Urinary bladder (tissue), 3 donors: ENCODE measurements at regions not wholly inside any gene's neighbourhood (a gene's known extent, or its start where the extent isn't known, plus 50 kb on each side); places are given as distances from the start of the nearest gene placed in this dataset.

Source experiments
- DNase-seq: peaks from one replicate; pipeline ENCODE4 v3.0.0-alpha.2; 2015; ENCODE audit errors: extremely low spot score
- H3K27ac ChIP-seq: one replicate; pipeline ENCODE4 v1.5.1; 2013; ENCODE audit warnings: low read depth, mild to moderate bottlenecking, moderate library complexity
- H3K36me3 ChIP-seq: one replicate; pipeline ENCODE4 v1.6.1; 2013; ENCODE audit warnings: mild to moderate bottlenecking, moderate library complexity; ENCODE audit not compliant: insufficient read depth
- H3K4me1 ChIP-seq: one replicate; pipeline ENCODE4 v1.6.1; 2013; ENCODE audit warnings: mild to moderate bottlenecking, moderate library complexity; ENCODE audit not compliant: insufficient read depth
- H3K4me3 ChIP-seq: one replicate; pipeline ENCODE4 v1.5.1; 2013; ENCODE audit warnings: low read depth, low read length
- WGBS: extraction: QIAGEN DNeasy Blood & Tissue Kit; methylation state at CpG from one replicate; pipeline ENCODE4 v1.1.7; 2013; 5-methylcytosine and 5-hydroxymethylcytosine counted together
- donor health status: healthy with polysubstance abuse.
- donor health status: healthy.

DNA sequence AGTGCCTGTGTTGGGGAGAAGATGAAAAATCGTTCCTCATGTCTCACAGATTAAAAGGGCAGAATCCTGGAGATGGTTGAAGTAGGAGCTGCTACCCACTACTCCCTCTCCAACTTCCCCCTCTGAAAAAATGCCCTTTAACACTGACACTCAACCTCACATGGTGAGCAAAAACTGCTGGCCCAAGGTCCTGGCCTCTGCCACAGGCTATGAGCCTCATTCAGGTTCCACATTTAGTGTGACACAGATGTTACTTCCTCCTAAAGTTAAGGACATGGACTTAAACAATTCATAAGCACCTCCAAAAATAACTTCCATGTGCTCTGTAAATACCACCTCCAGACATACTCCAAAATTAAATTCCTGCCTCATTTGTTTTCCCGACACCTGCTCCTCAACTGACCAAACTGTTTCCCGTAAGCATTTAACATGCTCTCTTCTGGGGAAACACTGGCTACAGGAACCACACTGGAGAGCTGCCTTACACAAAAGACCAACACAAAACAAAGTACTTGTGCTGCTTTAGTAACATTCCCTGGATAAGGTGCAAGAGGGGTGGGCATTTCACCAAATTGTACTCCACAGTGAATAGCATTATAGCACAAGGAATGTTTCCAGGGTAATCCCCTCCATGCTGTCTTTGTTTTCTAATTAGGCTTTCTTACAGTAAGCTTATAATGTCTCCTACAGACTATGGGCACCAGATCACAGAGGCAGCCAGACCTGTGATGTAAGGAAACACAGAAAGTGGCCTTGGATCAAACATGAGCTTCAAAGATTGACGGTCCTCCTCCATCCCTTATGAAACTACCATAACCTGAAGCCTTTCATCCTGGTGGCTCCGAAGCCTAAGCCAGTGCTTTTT, 57.0 kb downstream of the PHLDA1 start:
- H3K36me3 ChIP-seq: no peaks in the 10 kb centered on the region
- H3K27ac ChIP-seq: no peak overlapping the region
- no peaks in the 10 kb centered on the region for H3K4me1 ChIP-seq
- DNase-seq: no peak
- WGBS: 86% methylated on average over 5 of the region's 5 CpGs
- no peak overlapping the region for H3K4me3 ChIP-seq

DNA sequence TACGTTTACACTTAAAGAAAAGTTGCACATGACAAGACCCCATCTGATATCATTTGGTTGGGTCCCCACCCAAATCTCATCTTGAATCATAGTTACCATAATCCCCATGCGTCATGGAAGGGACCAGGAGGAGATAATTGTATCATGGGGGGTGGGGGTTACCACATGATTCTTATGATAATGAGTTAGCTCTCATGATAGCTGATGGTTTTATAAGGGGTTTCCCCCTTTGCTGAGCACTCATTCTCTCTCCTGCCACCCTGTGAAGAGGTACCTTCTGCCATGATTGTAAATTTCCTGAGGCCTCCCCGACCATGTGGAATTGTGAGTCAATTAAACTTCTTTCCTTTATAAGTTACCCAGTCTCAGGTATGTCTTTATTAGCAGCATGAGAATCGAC, 60.3 kb downstream of the PHLDA1 start:
- no peaks in the 10 kb centered on the region for H3K4me1 ChIP-seq
- DNase-seq: no peak
- no peaks in the 10 kb centered on the region for H3K36me3 ChIP-seq
- H3K4me3 ChIP-seq: no peak overlapping the region
- WGBS: 92% methylated on average over 4 of the region's 4 CpGs
- H3K27ac ChIP-seq: no peak overlapping the region

DNA sequence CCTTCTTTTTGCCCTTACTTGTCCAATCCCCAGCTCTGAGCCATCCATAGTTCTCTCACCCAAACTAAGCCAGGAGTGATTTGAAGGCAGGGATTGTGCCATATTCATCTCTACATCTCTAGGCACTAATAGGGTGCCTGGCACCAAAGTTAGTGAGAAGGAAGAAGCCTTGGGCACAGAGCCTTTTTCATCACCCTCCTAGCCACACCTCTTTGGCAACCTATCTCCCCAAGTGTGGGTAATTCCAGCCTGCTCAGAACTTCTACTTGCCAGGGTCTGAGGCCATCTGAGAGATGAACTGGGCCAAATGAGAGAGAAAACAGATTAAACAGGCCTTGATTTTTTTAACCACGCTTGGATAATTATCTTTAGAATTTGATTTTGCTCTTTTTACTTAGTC, 61.3 kb downstream of the PHLDA1 start:
- DNase-seq: no peak
- no peak overlapping the region for H3K27ac ChIP-seq
- no peaks in the 10 kb centered on the region for H3K4me1 ChIP-seq
- 94% methylated on average over 1 of the region's 1 CpG for WGBS
- no peaks in the 10 kb centered on the region for H3K36me3 ChIP-seq
- no peak overlapping the region for H3K4me3 ChIP-seq

DNA sequence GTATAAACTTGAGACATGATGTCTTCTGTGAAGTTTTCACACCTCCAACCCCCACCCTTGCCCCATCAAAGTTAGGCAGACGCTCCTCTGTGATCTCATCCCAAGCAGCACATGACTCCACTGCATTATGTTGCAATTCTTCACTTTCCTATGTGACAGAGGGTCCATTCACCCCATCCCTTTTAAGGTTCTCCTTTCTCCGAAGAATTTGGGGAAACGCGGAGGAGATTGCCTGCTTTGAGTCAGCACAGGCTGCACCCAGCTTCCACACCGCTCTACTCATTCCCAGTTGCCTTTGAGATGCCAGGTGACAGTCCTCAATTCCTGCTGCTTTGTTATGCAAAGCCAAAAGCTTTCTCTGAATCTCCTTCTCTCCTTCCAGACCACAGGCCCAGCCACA, 61.8 kb downstream of the PHLDA1 start:
- Histone ChIP-seq H3K4me3 (no peak overlapping the region), H3K4me1 (no peaks in the 10 kb centered on the region), H3K27ac (no peak overlapping the region), H3K36me3 (no peaks in the 10 kb centered on the region)
- DNase-seq: no peak
- WGBS: 66% methylated on average over 5 of the region's 5 CpGs

DNA sequence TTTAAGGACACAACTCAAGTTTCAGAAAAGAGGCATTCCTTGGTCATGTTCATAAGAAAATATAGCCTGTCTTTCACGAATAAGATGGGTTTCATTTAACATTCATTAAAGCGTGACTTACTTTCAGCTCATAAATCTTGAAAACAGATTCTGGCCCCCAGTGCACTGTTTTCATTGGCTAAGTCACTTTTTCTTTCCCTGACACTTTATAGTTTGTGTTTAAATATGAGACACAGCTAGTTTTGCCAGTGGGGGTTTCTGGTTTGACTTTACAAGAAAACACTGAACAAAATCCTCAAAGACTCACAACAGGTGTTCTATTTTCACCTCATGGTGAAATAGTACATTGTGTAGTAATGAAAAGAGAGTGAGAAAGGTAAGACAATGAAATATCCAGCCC, 65.9 kb downstream of the PHLDA1 start:
- Histone ChIP-seq H3K27ac (no peak overlapping the region), H3K4me3 (no peak overlapping the region), H3K36me3 (no peaks in the 10 kb centered on the region), H3K4me1 (no peaks in the 10 kb centered on the region)
- WGBS: 57% methylated on average over 2 of the region's 2 CpGs
- no peak for DNase-seq

DNA sequence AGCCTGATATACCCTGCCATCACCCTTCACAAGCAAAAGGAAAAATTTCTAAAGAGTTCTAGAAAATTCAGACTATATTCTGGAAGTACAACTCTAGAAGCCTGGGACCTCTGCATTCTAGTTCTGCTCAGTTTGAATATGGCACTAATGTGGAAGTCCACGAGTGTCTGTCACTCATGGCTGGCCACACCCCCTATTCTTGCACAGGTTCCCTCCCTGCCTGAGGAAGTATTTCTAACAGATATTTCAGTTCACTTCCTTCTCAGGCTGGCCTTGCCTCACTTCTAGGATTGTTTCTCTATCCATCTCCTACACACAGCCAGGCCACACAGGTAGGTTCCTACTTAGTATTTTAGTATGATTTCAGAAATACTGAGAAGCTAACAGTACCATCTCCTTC, 67.4 kb downstream of the PHLDA1 start:
- H3K4me1 ChIP-seq: no peaks in the 10 kb centered on the region
- H3K4me3 ChIP-seq: no peak overlapping the region
- no peak overlapping the region for H3K27ac ChIP-seq
- no peaks in the 10 kb centered on the region for H3K36me3 ChIP-seq
- no peak for DNase-seq
- 76% methylated on average over 1 of the region's 1 CpG for WGBS

DNA sequence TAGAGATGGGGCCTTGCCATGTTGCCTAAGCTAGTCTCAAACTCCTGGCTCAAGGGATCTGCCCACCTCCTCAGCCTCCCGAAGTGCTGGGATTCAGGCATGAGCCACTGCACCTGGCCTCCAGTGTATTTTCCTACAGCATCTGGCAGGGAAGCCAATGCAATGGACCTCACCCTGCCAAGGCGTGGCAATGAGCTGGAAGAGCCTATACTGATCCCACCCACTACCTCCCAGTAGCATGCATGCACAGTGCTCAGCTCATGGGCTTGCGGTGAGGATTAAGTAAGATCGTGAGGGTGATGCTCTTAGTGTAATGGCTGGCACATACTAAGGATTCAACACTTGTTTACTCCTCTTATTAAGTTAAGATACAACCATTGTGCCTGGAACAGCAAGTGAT, 69.7 kb downstream of the PHLDA1 start:
- H3K4me1 ChIP-seq: no peaks in the 10 kb centered on the region
- no peak overlapping the region for H3K27ac ChIP-seq
- no peaks in the 10 kb centered on the region for H3K36me3 ChIP-seq
- over 99% methylated on average over 4 of the region's 4 CpGs for WGBS
- DNase-seq: no peak
- H3K4me3 ChIP-seq: no peak overlapping the region

DNA sequence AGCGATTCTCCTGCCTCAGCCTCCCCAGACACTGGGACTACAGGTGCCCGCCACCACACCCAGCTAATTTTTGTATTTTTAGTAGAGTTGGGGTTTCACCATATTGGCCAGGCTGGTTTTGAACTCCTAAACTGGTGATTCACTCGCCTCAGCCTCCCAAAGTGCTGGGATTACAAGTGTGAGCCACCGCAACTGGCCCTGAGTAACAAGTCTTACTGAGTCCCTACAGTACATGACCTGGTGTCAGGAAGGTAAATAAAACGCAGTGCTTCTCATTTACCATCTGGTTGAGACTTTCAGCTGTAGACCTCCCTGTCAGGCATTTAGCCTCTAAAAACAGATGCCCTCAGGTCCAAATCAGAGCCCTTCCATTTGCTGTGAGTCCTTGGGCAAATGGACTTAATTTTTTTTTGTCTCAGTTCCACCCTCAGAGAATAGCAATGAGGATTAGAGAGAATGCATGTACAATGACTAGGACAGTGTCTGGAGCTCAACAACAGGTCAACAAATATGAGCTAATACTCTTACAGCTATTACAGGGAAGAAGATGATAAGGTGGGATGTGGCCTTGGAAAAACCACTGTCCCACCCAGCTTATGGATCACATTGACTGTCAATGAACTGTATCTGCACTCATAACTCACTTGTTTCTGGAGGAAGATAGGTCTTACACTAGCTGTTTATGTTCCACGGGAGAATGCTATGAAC, 70.5 kb downstream of the PHLDA1 start:
- WGBS: 96% methylated on average over 6 of the region's 6 CpGs
- no peak for DNase-seq
- Histone ChIP-seq H3K4me1 (no peaks in the 10 kb centered on the region), H3K4me3 (no peak overlapping the region), H3K27ac (no peak overlapping the region), H3K36me3 (no peaks in the 10 kb centered on the region)

DNA sequence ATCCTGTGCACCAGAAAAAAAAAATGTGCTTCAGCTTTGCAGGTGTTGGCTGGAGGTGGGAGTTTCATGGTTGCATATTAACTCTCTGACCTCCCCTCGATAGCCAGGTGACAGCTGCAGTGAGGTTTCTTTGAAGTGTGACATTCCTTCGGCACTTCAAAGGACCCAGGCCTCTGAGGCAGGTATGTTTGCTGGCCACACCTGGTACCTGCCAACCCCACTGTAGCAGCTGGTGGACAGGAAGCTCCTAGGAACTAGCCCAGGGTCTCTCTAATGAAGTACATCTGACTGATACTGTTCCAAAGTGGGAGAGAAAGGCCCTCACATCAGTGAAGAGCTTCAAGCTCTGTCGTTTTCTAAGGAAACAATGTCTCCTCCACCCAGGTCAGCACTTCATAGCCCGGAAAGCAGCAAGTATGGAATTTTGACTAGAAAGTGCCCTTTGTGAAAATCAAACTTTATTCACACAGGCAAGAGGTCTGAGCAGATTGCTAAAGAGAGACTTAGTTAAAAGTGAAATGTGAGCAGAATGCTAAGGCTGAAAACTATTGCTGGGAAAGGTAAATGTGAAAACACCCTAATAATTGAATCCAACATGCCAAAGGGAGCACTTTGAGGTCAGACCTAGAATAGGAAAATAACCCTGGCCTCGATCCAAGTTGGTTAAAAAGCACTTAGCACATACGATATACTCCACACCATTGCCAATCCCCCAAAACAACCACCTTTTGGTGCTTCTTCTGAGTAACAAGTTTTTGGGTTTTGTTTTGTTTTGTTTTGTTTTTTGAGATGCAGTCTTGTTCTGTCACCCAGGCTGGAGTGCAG, 71.3 kb downstream of the PHLDA1 start:
- WGBS: 62% methylated on average over 6 of the region's 6 CpGs
- DNase-seq: no peak
- Histone ChIP-seq H3K36me3 (no peaks in the 10 kb centered on the region), H3K4me3 (no peak overlapping the region), H3K4me1 (no peaks in the 10 kb centered on the region), H3K27ac (no peak overlapping the region)

DNA sequence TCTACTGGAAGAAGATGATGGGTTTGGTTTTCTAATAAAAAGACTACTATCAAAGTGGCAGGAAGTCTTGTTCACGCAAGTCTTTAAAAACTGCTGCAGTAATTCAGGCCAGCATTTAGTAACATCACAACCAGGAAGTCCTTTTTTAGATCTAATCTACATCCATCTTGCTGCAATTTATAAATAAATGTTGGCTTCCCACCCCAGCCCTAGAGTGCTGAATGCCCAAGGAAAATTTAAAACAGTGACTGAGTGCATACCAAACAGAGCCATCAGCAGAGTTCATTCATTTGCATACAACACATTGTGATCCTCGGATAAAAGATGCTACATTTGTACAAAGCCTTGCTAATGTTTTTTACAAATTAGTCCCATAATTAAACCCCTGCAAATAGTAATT, 72.1 kb downstream of the PHLDA1 start:
- no peak for DNase-seq
- no peaks in the 10 kb centered on the region for H3K36me3 ChIP-seq
- WGBS: 59% methylated on average over 2 of the region's 2 CpGs
- no peak overlapping the region for H3K27ac ChIP-seq
- H3K4me1 ChIP-seq: no peaks in the 10 kb centered on the region
- no peak overlapping the region for H3K4me3 ChIP-seq

DNA sequence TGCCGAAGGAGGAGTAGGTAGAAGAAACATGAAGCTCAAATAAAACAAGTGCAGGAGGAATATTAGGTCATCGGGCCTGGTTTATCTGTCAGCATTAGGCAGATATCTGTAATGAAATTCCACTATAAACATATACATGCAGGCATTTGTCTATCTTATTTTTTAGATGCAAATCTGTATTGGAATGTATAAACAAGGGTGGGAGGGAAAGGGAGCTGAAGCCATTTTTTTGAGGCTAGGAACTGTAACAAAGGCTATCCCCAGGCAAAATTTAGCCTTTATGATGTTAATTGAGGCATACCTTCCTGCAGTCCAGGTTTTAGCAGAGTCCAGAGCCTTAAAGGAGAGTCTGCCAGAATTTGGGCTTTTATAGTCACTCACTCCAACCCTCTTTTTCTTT, 72.5 kb downstream of the PHLDA1 start:
- no peak overlapping the region for H3K27ac ChIP-seq
- H3K4me1 ChIP-seq: no peaks in the 10 kb centered on the region
- WGBS: 46% methylated on average over 2 of the region's 2 CpGs
- no peak overlapping the region for H3K4me3 ChIP-seq
- DNase-seq: no peak
- no peaks in the 10 kb centered on the region for H3K36me3 ChIP-seq

DNA sequence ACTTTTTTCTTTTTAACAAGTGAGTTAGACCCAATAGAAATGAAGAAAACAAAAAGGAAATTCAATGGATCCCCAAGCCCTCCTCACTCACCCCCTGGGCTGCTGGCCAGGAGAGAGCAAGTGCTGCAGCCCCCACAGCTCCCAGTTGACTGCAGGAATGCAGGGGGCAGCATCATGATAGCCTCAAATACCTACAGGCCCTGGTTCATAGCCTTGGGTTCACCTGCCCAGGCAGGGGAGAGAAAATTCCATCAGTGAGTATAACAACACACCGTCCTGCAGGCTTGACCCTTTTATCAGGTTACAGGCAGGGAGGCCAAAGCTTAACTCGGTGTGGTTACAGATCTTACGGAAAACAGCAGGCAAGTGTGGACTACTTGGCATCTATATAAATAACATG, 76.3 kb downstream of the PHLDA1 start:
- Histone ChIP-seq H3K27ac (no peak overlapping the region), H3K36me3 (no peaks in the 10 kb centered on the region), H3K4me1 (no peaks in the 10 kb centered on the region), H3K4me3 (no peak overlapping the region)
- WGBS: 90% methylated on average over 3 of the region's 3 CpGs
- DNase-seq: no peak

DNA sequence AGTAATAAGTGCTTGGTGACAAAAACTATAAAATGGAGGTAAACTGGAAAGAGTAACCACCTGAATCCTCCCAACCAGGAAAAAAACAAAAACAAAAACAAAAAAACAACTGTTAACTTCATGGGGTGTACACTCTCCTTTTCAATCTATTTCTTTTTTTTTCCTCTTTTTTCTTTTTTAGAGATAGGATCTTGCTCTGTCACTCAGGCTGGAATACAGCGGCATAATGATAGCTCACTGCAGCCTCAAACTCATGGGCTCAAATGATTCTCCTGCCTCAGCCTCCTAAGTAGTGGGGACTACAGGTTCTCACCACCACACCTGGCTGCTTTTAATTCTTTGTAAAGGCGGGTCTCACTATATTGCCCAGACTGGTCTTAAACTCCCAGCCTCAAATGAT, 76.8 kb downstream of the PHLDA1 start:
- DNase-seq: no peak
- H3K4me3 ChIP-seq: no peak overlapping the region
- no peaks in the 10 kb centered on the region for H3K36me3 ChIP-seq
- H3K27ac ChIP-seq: no peak overlapping the region
- no peaks in the 10 kb centered on the region for H3K4me1 ChIP-seq
- WGBS: 97% methylated on average over 2 of the region's 2 CpGs

DNA sequence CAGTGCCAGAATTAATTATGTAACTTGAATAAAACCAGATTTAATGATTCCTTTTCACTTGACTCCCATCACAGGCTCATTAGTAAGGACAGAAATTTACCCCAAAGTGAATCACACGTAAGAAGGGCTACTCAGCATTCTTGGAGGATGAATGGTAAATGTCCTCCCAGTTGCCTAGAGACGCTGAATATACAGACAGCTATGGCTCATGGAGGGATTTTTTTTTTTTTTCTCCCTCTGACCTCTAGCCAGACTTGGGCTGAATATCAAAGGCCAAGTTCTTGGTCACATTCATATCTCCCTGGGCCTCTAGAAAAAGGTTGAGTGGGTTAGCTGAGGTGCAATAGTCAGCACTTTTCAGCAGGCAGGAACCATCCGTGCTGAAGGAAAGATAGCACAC, 77.5 kb downstream of the PHLDA1 start:
- Histone ChIP-seq H3K4me1 (no peaks in the 10 kb centered on the region), H3K27ac (no peak overlapping the region), H3K36me3 (no peaks in the 10 kb centered on the region), H3K4me3 (no peak overlapping the region)
- 68% methylated on average over 3 of the region's 3 CpGs for WGBS
- DNase-seq: no peak
